GM21423 (cell line): ENCODE measurements at regions not wholly inside any gene's neighbourhood (a gene's known extent, or its start where the extent isn't known, plus 50 kb on each side); places are given as distances from the start of the nearest gene placed in this dataset.

Experiments used
- ATAC-seq: cut with Tn5 transposase; IDR thresholded peaks from one replicate; pipeline ENCODE4 v1.9.1; 2021; ENCODE audit warnings: mild to moderate bottlenecking, moderate library complexity; ENCODE audit not compliant: unreplicated experiment

DNA sequence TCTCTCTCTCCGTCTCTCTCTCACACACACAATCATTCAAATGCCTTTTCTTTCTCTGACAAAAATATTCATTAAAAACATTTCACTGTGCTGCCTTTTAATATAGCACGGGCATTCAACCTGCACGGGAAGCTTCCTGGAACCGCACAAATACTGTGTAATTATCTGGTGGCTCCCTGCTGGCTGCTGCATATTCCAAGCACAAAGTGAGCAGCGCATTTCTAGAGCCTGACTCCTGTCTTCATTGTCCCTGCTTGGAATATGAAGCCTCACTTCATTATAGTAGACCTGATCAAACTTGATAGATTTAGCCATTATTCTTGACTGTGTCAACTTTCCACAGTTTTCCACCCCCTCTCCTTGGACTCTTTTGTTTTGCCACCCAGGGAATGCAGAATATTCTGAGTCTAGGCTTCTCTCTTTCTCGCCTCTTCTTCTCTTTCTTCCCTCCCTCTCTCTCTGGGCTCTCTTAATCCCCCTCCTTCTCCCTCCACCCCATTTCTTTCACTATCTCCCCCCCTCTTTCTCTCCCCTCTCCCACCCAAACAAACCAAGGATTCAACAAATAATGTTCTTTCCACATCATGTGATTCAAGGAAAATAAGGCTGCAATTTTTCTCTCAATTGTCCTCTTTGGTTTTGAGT, 672.1 kb upstream of the FANCL start:
- ATAC-seq, result no peak

GRCh38 chr2:58911877-58912276, 670.8 kb upstream of the FANCL start:
- ATAC-seq, result no peak

DNA sequence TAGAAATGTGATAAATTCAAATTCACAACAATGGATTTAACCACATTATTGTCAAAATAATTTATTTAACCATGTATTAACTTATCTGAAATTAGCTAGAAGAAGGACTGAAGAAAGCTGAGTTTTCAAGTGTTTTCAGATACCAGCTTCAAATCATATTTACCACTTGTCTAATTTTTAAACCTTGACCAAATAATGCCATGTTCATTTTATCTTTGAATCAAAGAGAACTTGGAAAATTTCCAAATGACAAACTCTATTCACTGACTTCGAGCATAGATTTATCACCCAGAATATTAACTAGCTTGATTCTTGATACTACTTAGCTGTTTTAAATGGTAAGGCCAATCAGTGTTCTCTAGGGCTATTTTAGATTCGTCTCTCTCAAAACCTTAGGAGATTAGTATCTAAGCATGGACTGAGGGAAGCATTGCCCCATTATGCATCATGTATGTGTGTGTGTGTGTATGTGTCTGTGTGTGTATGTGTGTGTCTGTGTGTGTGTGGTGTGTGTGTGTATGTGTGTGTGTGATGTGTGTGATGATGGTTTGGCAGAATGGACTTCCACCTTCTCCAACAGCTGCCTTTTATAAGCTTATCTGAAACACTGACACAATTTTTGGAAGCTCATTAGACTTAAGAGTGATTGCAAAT, 667.5 kb upstream of the FANCL start:
- no peak for ATAC-seq

GRCh38 chr2:58907644-58908043, 666.5 kb upstream of the FANCL start:
- ATAC-seq, result no peak

- no peak for ATAC-seq
Observed at GRCh38 chr2:58906081-58906645, 665.0 kb upstream of the FANCL start.

- no peak for ATAC-seq
Observed at GRCh38 chr2:58904095-58904494, 663.0 kb upstream of the FANCL start.

DNA sequence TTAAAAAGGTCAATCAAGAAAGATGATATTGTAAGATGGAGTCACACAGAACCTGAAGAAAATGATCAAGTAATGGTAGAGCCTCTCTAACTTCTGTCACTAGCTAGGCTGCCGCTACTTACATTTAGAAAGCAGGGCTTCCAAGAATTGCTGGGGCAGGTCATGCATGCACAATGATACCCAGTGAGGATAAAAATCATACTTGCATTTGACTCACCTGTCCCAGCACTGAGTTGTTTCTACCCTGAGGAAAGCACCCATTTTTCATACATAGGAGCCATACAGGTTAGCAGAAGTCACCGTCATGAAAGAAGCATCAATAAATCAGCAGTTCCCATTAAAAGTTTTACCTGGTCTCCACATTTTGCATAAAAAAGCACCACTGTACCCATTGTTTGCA, 662.3 kb upstream of the FANCL start:
- no peak for ATAC-seq

DNA sequence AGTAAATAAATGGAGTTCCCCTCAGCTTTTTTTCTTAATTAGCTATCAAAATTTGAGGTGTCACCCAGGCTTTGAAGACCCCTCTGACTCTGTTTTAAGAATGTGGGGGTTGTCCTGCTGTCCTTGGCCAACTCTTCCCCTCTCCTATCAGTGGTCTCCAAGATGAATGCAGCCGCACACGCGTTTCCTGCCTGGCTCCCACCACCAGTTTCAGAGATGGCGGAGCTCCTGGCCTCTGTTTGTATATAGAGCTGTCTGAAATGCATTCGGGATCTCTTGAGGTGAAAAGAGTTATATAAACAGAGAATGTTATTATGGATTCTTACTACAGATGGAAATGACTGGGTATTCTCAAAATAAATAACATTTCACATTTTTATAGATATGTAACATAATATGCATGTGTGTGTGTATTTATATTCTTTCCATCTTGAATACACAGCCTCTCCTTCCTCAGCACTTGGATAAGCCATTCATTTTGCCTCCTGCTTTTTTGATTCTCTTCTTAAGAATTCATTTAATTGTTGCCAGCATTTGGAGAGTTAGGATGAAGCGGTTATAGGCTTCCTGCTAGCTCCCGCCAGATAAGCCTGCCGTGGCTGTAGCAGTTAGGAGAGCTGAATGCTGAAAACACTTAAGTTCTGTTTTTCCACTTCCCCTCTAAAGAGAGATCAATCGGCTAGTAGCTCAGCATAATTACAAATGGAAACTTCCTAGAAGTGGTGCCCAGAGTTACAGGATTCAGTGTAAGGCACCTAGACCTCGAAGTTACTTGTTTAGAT, 659.3 kb upstream of the FANCL start:
- ATAC-seq, result no peak

GRCh38 chr2:58899692-58900091, 658.6 kb upstream of the FANCL start:
- ATAC-seq, result no peak

GRCh38 chr2:58896638-58897037, 655.5 kb upstream of the FANCL start:
- ATAC-seq, result no peak

DNA sequence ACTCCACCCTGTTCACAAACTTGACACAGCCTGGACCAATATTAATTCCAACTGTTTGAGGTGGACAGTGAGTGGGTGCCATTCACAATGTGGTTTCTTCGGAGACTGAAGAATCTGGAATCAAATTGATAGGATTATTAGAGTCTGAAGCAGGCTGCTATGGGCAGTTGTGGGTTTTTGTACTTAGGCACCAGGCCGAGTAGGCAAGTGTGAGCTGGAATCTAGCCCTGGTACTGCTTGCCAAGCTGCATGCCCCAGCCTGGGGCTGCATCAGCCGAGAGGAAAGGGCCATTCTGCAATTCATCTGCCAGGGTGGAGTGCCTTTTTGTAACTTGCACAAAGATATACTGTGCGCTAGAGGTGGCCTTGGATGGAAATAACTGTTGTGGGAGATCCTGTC, 654.7 kb upstream of the FANCL start:
- ATAC-seq, result no peak

- ATAC-seq, result no peak
Observed at GRCh38 chr2:58893656-58894351, 652.7 kb upstream of the FANCL start.

GRCh38 chr2:58891828-58892377, 650.8 kb upstream of the FANCL start:
- ATAC-seq, result no peak

- ATAC-seq, result no peak
Observed at GRCh38 chr2:58890865-58891525, 649.9 kb upstream of the FANCL start.

GRCh38 chr2:58886009-58886408, 644.9 kb upstream of the FANCL start:
- ATAC-seq, result no peak

DNA sequence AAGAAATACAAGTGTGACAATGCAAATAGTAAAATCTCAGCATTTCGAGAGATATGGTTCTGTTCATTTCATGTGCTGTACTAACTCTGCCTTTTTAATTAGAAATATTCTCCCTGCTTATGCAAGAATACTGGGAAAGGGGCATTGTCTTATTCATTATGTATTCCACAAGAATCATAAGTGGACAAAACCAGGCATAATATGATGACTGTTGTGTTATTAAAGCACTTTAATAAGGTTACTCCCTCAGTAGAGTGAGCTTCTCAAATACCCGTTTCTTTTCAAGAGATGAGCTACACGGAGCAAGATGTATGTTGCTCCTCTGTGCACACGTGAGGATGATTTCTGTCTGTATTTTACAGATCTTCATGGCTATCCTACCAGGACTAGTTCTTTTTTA, 638.7 kb upstream of the FANCL start:
- ATAC-seq, result no peak

GRCh38 chr2:58878778-58879177, 637.7 kb upstream of the FANCL start:
- ATAC-seq, result no peak

DNA sequence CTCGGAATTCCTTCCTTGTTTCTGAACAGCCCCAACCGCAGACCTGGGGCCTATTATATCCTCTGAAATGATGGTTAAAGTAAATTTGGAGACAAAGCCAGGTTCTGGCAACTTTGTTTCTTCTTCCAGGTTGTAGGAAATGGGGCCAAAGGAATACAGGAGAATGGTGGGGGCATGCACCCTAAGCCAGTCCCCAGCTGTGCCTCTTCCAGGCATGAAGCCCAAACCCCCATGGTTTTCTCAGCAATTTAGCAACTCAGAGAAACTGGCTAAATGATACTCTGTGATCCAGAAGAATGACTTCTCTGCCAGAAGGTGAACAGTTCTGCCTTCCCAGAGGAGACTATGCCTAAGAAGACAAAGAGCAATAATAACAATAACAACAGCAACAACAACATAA, 635.0 kb upstream of the FANCL start:
- ATAC-seq, result no peak

GRCh38 chr2:58875436-58875835, 634.3 kb upstream of the FANCL start:
- ATAC-seq, result no peak

GRCh38 chr2:58871469-58872142, 630.5 kb upstream of the FANCL start:
- no peak for ATAC-seq
